Esophagus (tissue), 2 donors: ENCODE measurements at regions not wholly inside any gene's neighbourhood (a gene's known extent, or its start where the extent isn't known, plus 50 kb on each side); places are given as distances from the start of the nearest gene placed in this dataset.

ENCODE experiments used
- H3K27ac ChIP-seq, 2 donors: one replicate each; pipeline ENCODE4 v1.5.1; 2013; ENCODE audit warnings: low read depth in 2 of 2, mild to moderate bottlenecking in 2 of 2, inconsistent platforms in 1 of 2, low read length in 1 of 2, moderate library complexity in 1 of 2
- H3K27me3 ChIP-seq, 2 donors: one replicate each; pipeline ENCODE4 v1.6.1; 2013; ENCODE audit warnings: low read length in 2 of 2, control low read depth in 1 of 2, mild to moderate bottlenecking in 1 of 2; ENCODE audit not compliant: insufficient read depth in 2 of 2, control insufficient read depth in 1 of 2
- H3K36me3 ChIP-seq, 2 donors: one replicate each; pipeline ENCODE4 v1.6.1; 2013; ENCODE audit warnings: low read length in 1 of 2; ENCODE audit not compliant: control insufficient read depth in 2 of 2, insufficient read depth in 2 of 2
- H3K4me1 ChIP-seq, 2 donors: one replicate each; pipeline ENCODE4 v1.6.1; 2013; ENCODE audit warnings: low read length in 1 of 2; ENCODE audit not compliant: control insufficient read depth in 2 of 2, insufficient read depth in 2 of 2
- H3K4me3 ChIP-seq, 2 donors: one replicate each; pipeline ENCODE4 v1.5.1; 2013; ENCODE audit warnings: low read length in 2 of 2, mild to moderate bottlenecking in 2 of 2, low read depth in 1 of 2, moderate library complexity in 1 of 2
- H3K9me3 ChIP-seq, 2 donors: one replicate each; pipeline ENCODE4 v1.6.1; 2013; ENCODE audit warnings: mild to moderate bottlenecking in 2 of 2, low read depth in 1 of 2, low read length in 1 of 2, moderate library complexity in 1 of 2; ENCODE audit not compliant: control insufficient read depth in 2 of 2, insufficient read depth in 1 of 2
- WGBS, 2 donors: extraction: QIAGEN DNeasy Blood & Tissue Kit; methylation state at CpG; one replicate each; pipeline ENCODE4 v1.1.7; 2013; 5-methylcytosine and 5-hydroxymethylcytosine counted together
- donor health status: healthy with polysubstance abuse.
- donor health status: Bipolar disorder and iron deficiency.

GRCh38 chr14:85420707-85421106 is 109.2 kb upstream of the FLRT2 start:
- no peaks in the 10 kb centered on the region for H3K9me3 ChIP-seq
- 88 to 94% methylated on average over 5 of the region's 5 CpGs for WGBS, 2 donors
- no peak overlapping the region for H3K4me3 ChIP-seq
- H3K27me3 ChIP-seq = no peaks in the 10 kb centered on the region
- no peak overlapping the region for H3K27ac ChIP-seq
- H3K4me1 ChIP-seq = no peaks in the 10 kb centered on the region
- H3K36me3 ChIP-seq = no peaks in the 10 kb centered on the region

- whole genome bisulfite sequencing, 2 donors = 81 to 84% methylated on average over 3 of the region's 3 CpGs
- Histone ChIP-seq H3K4me1 (no peaks in the 10 kb centered on the region), H3K9me3 (no peaks in the 10 kb centered on the region), H3K27ac (no peak overlapping the region), H3K27me3 (no peaks in the 10 kb centered on the region), H3K36me3 (no peaks in the 10 kb centered on the region), H3K4me3 (no peak overlapping the region)
Observed at GRCh38 chr14:85421186-85421877, 108.6 kb upstream of the FLRT2 start.

DNA sequence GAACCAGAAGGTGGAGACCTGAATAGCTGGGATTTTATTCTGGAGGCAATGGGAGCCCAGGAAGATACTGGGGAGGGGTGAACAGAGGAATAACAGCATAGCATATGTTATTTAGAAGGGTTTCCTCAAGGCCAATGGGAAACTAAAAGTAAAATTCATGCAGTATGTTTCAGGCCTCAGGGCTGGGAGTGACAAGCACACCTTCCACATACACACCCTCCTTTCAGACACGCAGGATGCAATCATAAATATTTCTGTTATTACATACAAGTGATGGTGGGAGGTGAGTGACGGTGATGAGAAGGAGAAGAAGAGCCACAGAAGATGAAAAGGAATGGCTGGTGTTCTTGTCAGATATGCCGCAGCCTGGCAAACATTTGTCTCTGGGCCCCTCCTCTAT is 106.1 kb upstream of the FLRT2 start:
- Histone ChIP-seq H3K27ac (no peak overlapping the region), H3K36me3 (no peaks in the 10 kb centered on the region), H3K9me3 (no peaks in the 10 kb centered on the region), H3K27me3 (no peaks in the 10 kb centered on the region), H3K4me1 (no peaks in the 10 kb centered on the region), H3K4me3 (no peak overlapping the region)
- WGBS, 2 donors = 71 to 73% methylated on average over 3 of the region's 3 CpGs

- Histone ChIP-seq H3K27me3 (no peaks in the 10 kb centered on the region), H3K27ac (no peak overlapping the region), H3K36me3 (no peaks in the 10 kb centered on the region), H3K4me3 (no peak overlapping the region), H3K9me3 (no peaks in the 10 kb centered on the region), H3K4me1 (no peaks in the 10 kb centered on the region)
- 87 to 93% methylated on average over 3 of the region's 3 CpGs for WGBS, 2 donors
Observed at GRCh38 chr14:85425507-85425906, 104.4 kb upstream of the FLRT2 start.

DNA sequence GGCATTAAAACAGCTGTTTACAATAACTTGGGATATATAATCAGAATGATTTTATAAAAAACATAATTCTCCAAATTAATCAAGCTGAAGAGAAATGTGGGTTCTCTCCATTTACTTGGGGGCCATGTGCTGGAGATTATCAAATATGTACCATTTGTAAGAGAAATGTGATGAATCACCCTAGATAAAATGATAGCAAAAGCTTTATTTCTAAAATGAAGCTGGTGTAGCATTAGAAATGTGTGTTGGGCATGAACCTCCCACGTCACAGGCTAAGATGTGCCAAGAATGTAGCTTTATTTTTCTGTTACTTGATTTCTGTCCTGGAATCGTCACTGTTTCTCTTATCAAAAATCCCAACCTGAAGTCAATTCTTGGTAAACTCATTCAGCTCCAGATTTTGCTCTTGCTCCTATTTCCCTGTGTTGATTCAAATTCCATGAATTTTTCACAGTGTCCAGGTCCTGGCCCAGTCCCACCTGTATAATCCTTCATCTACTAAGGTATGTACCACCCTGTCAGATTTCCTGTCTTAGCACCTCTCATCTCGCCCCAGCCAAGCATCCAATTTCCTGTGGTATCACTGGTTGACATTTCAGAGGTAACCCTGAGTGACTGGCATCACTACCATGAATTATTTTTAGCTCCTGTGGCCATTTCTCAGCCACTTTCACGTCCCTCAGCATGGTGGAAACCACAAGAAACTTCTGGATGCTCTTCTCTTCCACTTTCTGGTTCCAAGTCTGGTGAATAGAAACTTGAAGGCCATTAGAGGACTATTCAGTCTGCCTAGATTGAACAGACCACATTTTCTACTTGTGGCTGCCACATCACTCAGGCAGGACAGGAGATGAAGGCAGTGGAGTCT is 103.6 kb upstream of the FLRT2 start:
- Histone ChIP-seq H3K27me3 (no peaks in the 10 kb centered on the region), H3K4me1 (no peaks in the 10 kb centered on the region), H3K36me3 (no peaks in the 10 kb centered on the region), H3K9me3 (no peaks in the 10 kb centered on the region), H3K4me3 (no peak overlapping the region), H3K27ac (no peak overlapping the region)
- 75 to 79% methylated on average over 4 of the region's 4 CpGs for WGBS, 2 donors

DNA sequence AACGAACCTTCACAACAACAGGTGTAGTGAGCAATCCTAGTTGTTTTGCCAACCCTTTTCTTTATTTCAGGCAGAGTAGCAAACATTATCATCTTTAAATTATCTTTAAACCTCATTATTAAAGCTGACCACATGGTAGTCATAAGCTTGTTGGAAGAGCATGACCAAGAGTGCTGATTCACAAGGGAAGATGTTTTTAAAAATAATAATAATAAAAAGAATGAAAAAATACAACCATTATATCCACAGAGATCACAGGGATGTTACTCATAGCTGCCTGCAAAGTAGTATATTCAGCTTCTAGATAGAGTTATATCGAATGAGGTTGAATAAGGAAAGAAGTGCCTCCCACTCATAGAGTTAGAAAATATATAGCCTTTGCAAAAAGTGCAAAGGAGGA is 101.0 kb upstream of the FLRT2 start:
- Histone ChIP-seq H3K36me3 (no peaks in the 10 kb centered on the region), H3K4me3 (no peak overlapping the region), H3K9me3 (no peaks in the 10 kb centered on the region), H3K4me1 (no peaks in the 10 kb centered on the region), H3K27me3 (no peaks in the 10 kb centered on the region), H3K27ac (no peak overlapping the region)
- 78 to 81% methylated on average over 2 of the region's 2 CpGs for WGBS, 2 donors

- no peak overlapping the region for H3K4me3 ChIP-seq
- whole genome bisulfite sequencing, 2 donors = 58 to 66% methylated on average over 1 of the region's 1 CpG
Observed at GRCh38 chr14:85437148-85437547, 92.8 kb upstream of the FLRT2 start.

DNA sequence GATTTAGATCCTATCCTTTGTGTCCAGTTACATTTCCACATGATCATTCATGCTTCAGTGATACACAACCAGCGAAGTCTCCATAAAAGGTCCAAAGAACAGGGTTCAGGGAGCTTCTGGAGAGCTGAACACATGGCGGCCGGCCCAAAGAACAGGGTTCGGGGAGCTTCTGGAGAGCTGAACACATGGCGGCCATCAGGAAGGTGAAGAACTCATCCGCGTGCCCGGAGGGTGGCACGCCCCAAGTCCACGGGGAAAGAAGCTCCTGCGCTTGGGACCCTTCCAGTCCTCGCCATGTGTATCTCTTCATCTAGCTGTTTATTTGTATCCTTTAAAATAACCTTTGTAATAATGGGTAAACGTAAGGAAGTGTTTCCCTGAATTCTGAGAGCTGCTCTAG is 91.9 kb upstream of the FLRT2 start:
- no peak overlapping the region for H3K27ac ChIP-seq
- no peaks in the 10 kb centered on the region for H3K9me3 ChIP-seq
- H3K36me3 ChIP-seq = no peaks in the 10 kb centered on the region
- no peaks in the 10 kb centered on the region for H3K4me1 ChIP-seq
- no peak overlapping the region for H3K4me3 ChIP-seq
- 91 to 92% methylated on average over 13 of the region's 13 CpGs for WGBS, 2 donors
- H3K27me3 ChIP-seq = no peaks in the 10 kb centered on the region

More at GRCh38 chr14:85437148-85437547, 92.8 kb upstream of the FLRT2 start:
- Histone ChIP-seq H3K27ac (no peak overlapping the region), H3K4me1 (no peaks in the 10 kb centered on the region), H3K27me3 (no peaks in the 10 kb centered on the region), H3K36me3 (no peaks in the 10 kb centered on the region), H3K9me3 (no peaks in the 10 kb centered on the region)

DNA sequence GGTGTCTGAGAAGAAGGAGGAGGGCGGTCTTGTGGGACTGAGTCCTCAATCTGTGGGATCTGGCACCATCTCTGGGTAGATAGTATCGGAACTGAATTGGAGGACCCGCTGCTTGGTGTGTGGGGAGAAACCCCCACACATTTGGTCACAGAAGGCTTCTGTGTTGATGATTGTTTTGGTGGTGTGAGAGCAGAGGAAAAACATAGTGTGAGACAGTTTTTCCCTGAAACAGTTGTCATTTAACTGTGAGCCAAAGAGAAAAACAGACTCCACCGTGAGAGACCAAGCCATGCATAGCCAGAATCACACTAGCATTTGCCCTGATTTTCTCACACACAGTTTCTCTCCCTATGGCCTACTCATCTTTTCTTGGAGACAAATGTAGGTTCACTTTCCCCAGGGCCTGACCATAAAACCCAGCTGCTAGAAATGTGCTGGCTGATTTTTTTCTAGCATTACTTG is 91.4 kb upstream of the FLRT2 start:
- H3K27ac ChIP-seq = no peak overlapping the region
- H3K36me3 ChIP-seq = no peaks in the 10 kb centered on the region
- H3K27me3 ChIP-seq = no peaks in the 10 kb centered on the region
- 85 to 87% methylated on average over 4 of the region's 4 CpGs for WGBS, 2 donors
- no peaks in the 10 kb centered on the region for H3K9me3 ChIP-seq
- no peak overlapping the region for H3K4me3 ChIP-seq
- no peaks in the 10 kb centered on the region for H3K4me1 ChIP-seq
